ENCODE measurements at regions not wholly inside any gene's neighbourhood (a gene's known extent, or its start where the extent isn't known, plus 50 kb on each side); places are given as distances from the start of the nearest gene placed in this dataset.

DNA sequence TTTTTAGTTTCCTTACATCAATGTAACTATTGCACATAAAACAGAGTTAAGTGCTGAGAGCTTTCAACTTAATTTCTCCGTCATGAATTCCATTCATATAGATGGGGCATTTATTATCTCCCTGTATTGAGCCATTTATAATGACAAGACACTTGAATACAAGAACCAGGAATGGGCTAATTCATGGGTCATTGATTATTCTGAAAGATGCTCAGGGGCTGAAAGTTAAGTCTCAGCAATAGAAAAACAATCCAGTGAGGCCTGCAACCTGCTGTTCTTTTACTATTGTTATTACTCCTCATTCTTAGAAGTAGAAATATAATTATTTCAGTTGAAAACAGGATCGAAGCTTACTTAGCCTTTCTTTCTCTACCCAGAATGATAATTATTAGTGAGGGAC is 307.7 kb downstream of the MMUT start:
- H3K27me3 ChIP-seq: no peaks in the 10 kb centered on the region
- intact Hi-C loops (cut with DNase I; ENCODE audit: low total_unique reads): no loop called here
- no peak overlapping the region for H3K4me3 ChIP-seq

GRCh38 chr6:49151957-49152356 is 311.1 kb downstream of the MMUT start:
- Histone ChIP-seq H3K27me3 (no peaks in the 10 kb centered on the region), H3K27ac (no peak overlapping the region), H3K4me1 (no peaks in the 10 kb centered on the region), H3K4me3 (no peak overlapping the region), H3K9me3 (no peaks in the 10 kb centered on the region), H3K36me3 (no peaks in the 10 kb centered on the region)
- intact Hi-C loops (cut with DNase I; ENCODE audit: low total_unique reads): no loop called here
- TF ChIP-seq, protein P1, sequence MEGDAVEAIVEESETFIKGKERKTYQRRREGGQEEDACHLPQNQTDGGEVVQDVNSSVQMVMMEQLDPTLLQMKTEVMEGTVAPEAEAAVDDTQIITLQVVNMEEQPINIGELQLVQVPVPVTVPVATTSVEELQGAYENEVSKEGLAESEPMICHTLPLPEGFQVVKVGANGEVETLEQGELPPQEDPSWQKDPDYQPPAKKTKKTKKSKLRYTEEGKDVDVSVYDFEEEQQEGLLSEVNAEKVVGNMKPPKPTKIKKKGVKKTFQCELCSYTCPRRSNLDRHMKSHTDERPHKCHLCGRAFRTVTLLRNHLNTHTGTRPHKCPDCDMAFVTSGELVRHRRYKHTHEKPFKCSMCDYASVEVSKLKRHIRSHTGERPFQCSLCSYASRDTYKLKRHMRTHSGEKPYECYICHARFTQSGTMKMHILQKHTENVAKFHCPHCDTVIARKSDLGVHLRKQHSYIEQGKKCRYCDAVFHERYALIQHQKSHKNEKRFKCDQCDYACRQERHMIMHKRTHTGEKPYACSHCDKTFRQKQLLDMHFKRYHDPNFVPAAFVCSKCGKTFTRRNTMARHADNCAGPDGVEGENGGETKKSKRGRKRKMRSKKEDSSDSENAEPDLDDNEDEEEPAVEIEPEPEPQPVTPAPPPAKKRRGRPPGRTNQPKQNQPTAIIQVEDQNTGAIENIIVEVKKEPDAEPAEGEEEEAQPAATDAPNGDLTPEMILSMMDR (IDR thresholded peaks at IDR 0.05): no peak
- no peak for TF ChIP-seq POLR2AphosphoS5 (IDR thresholded peaks at IDR 0.05)
- no peak for TF ChIP-seq POLR2A (IDR thresholded peaks at IDR 0.05)
- DNase-seq (ENCODE audit: low spot score in 2 of 2): no peak

More for the DNA sequence above, 307.7 kb downstream of the MMUT start:
- H3K36me3 ChIP-seq: no peaks in the 10 kb centered on the region
- no peak for DNase-seq (ENCODE audit: low spot score in 2 of 2)
- TF ChIP-seq POLR2A (IDR thresholded peaks at IDR 0.05) (no peak), POLR2AphosphoS5 (IDR thresholded peaks at IDR 0.05) (no peak)
- TF ChIP-seq, protein P1 (IDR thresholded peaks at IDR 0.05): no peak
- H3K4me1 ChIP-seq: no peaks in the 10 kb centered on the region
- no peak overlapping the region for H3K27ac ChIP-seq
- H3K9me3 ChIP-seq: no peaks in the 10 kb centered on the region

DNA sequence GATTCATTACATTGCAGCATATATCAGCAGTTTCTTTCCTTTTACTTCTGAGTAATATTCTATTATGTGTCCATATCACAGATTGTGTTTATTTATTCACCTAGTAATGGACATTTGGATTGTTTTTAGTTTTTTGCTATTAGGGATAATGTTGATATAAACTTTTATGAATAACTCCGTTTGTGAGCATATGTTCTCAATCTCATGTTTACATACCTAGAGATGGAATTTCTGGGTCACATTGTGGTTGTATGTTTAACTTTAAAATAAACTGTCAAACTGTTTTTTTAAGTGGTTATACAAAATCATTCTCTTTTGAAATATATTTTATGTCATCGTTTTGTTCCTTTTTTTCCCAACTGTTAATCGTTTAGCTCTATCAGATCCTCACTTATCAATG is 311.6 kb downstream of the MMUT start:
- Histone ChIP-seq H3K27ac (no peak overlapping the region), H3K4me1 (no peaks in the 10 kb centered on the region), H3K4me3 (no peak overlapping the region), H3K36me3 (no peaks in the 10 kb centered on the region), H3K27me3 (no peaks in the 10 kb centered on the region), H3K9me3 (no peaks in the 10 kb centered on the region)
- intact Hi-C loops (cut with DNase I; ENCODE audit: low total_unique reads): no loop called here
- no peak for TF ChIP-seq POLR2AphosphoS5 (IDR thresholded peaks at IDR 0.05)
- TF ChIP-seq, protein P1 (IDR thresholded peaks at IDR 0.05): no peak
- no peak for TF ChIP-seq POLR2A (IDR thresholded peaks at IDR 0.05)
- DNase-seq (ENCODE audit: low spot score in 2 of 2): no peak

DNA sequence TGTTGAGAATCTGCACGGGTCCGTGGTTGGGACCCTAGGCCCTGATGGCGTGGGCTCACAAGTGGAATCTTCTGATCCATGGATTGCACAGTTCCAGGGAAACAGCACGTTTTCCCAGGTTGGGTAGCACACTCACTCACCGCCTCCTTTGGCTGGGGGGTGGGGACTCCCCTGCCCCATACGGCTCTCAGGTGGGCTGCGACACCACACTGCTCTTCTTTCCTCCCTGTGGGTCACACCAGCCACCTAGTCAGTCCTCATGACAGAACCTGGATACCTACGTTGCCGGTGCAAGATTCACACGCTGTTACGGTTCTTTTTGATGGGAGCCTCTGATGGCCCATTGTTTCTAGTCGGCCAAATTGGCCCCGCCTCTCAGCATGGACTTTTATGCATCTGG is 312.0 kb downstream of the MMUT start:
- no peak for DNase-seq (ENCODE audit: low spot score in 2 of 2)
- H3K4me3 ChIP-seq: no peak overlapping the region
- H3K27me3 ChIP-seq: no peaks in the 10 kb centered on the region
- intact Hi-C loops (cut with DNase I; ENCODE audit: low total_unique reads): no loop called here
- H3K36me3 ChIP-seq: no peaks in the 10 kb centered on the region
- no peaks in the 10 kb centered on the region for H3K9me3 ChIP-seq
- TF ChIP-seq, protein P1 (IDR thresholded peaks at IDR 0.05): no peak
- TF ChIP-seq POLR2AphosphoS5 (IDR thresholded peaks at IDR 0.05) (no peak), POLR2A (IDR thresholded peaks at IDR 0.05) (no peak)
- no peaks in the 10 kb centered on the region for H3K4me1 ChIP-seq
- no peak overlapping the region for H3K27ac ChIP-seq

GRCh38 chr6:49145280-49145679 is 317.8 kb downstream of the MMUT start:
- H3K27me3 ChIP-seq: no peaks in the 10 kb centered on the region
- H3K36me3 ChIP-seq: no peaks in the 10 kb centered on the region
- H3K4me3 ChIP-seq: no peak overlapping the region
- no peak for TF ChIP-seq POLR2A (IDR thresholded peaks at IDR 0.05)
- TF ChIP-seq POLR2AphosphoS5 (IDR thresholded peaks at IDR 0.05): no peak
- TF ChIP-seq, protein P1 (IDR thresholded peaks at IDR 0.05): no peak
- no peaks in the 10 kb centered on the region for H3K9me3 ChIP-seq
- no peak overlapping the region for H3K27ac ChIP-seq
- no peak for DNase-seq (ENCODE audit: low spot score in 2 of 2)
- H3K4me1 ChIP-seq: no peaks in the 10 kb centered on the region
- intact Hi-C loops (cut with DNase I; ENCODE audit: low total_unique reads): no loop called here
